CD8-positive, alpha-beta memory T cell (primary cell): ENCODE measurements at regions not wholly inside any gene's neighbourhood (a gene's known extent, or its start where the extent isn't known, plus 50 kb on each side); places are given as distances from the start of the nearest gene placed in this dataset.

ENCODE experiments used
- CTCF ChIA-PET: fragments of 350-600 bp; sonication (Branson Sonifier 250); formaldehyde crosslinking; loops from one replicate; lab custom pipeline; 2021; ENCODE audit warnings: antibody characterized with exemption; lab: Charles Lee
- POLR2A ChIA-PET: fragments of 350-600 bp; sonication (Branson Sonifier 250); formaldehyde crosslinking; loops from one replicate; lab custom pipeline; 2021; ENCODE audit warnings: antibody characterized with exemption; lab: Charles Lee
- DNase-seq, 5 donors: peaks; one replicate each; pipeline versions ENCODE4 v3.0.0 to v3.0.0-alpha.2; 2020 to 2022; ENCODE audit warnings: mixed read lengths in 1 of 5
- H3K27ac ChIP-seq: one replicate; pipeline ENCODE4 v1.7.0; 2013; ENCODE audit warnings: low read depth, mild to moderate bottlenecking, low read length, moderate library complexity
- H3K27me3 ChIP-seq: 2 replicates; pipeline ENCODE4 v1.7.0; 2013; ENCODE audit warnings: low read length, mild to moderate bottlenecking; ENCODE audit not compliant: insufficient read depth, poor library complexity, severe bottlenecking
- H3K36me3 ChIP-seq: 2 replicates; pipeline ENCODE4 v1.7.0; 2013; ENCODE audit warnings: mild to moderate bottlenecking, low read length, moderate library complexity; ENCODE audit not compliant: insufficient read depth
- H3K4me1 ChIP-seq: 2 replicates; pipeline ENCODE4 v1.7.0; 2013; ENCODE audit warnings: mild to moderate bottlenecking, low read length, moderate library complexity; ENCODE audit not compliant: insufficient read depth
- H3K4me3 ChIP-seq: 2 replicates; pipeline ENCODE4 v1.7.0; 2013; ENCODE audit warnings: mild to moderate bottlenecking, low read length
- H3K9me3 ChIP-seq: 2 replicates; pipeline ENCODE4 v1.7.0; 2013; ENCODE audit warnings: mild to moderate bottlenecking, low read length
- H3K27ac Mint-ChIP-seq, 8 donors: one replicate each; pipeline ENCODE4 v1.8.0; 2020 to 2021; ENCODE audit warnings: mixed read lengths in 8 of 8, mild to moderate bottlenecking in 6 of 8, inconsistent platforms in 3 of 8, moderate library complexity in 3 of 8
- H3K27me3 Mint-ChIP-seq, 2 donors: one replicate each; pipeline ENCODE4 v1.8.0; 2020 to 2021; ENCODE audit warnings: mixed read lengths in 2 of 2, mild to moderate bottlenecking in 1 of 2, moderate library complexity in 1 of 2
- H3K36me3 Mint-ChIP-seq, 3 donors: one replicate each; pipeline ENCODE4 v1.8.0; 2020 to 2021; ENCODE audit warnings: mixed read lengths in 3 of 3, inconsistent platforms in 1 of 3, mild to moderate bottlenecking in 1 of 3
- H3K4me1 Mint-ChIP-seq, 3 donors: one replicate each; pipeline ENCODE4 v1.8.0; 2020 to 2021; ENCODE audit warnings: mixed read lengths in 3 of 3, inconsistent platforms in 1 of 3, mild to moderate bottlenecking in 1 of 3
- H3K4me3 Mint-ChIP-seq, 7 donors: one replicate each; pipeline ENCODE4 v1.8.0; 2020 to 2021; ENCODE audit warnings: mixed read lengths in 7 of 7, mild to moderate bottlenecking in 6 of 7, moderate library complexity in 4 of 7, inconsistent platforms in 2 of 7
- H3K9me3 Mint-ChIP-seq, 5 donors: one replicate each; pipeline ENCODE4 v1.8.0; 2020 to 2022; ENCODE audit warnings: mixed read lengths in 5 of 5, mild to moderate bottlenecking in 3 of 5, moderate library complexity in 2 of 5, inconsistent platforms in 1 of 5

DNA sequence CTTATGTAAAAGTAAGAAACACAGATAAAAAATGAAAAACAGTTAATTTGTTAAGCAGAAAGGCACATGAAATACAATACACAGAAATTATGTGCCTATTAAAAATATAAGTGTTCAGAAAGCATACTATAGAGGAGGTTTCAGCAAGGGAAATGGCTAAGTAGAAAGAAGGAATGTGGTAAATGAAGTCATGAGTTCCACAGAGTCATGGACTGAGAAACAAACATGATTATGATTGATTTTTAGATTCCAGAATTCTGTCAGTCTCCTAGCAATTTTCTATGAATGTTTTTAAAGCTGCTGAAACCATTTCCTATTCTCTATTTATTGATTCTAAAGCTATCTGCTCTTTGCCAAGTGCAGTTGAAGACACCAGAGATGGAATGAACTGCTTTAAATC, 1398.4 kb downstream of the ARAP2 start:
- Histone ChIP-seq H3K36me3 (no peaks in the 10 kb centered on the region), H3K9me3 (no peaks in the 10 kb centered on the region), H3K27me3 (no peaks in the 10 kb centered on the region), H3K4me3 (no peak overlapping the region), H3K27ac (no peak overlapping the region), H3K4me1 (no peaks in the 10 kb centered on the region)
- Mint-ChIP-seq H3K36me3 (no peaks in the 10 kb centered on the region), H3K9me3 (peaks cover 0 to 3% (median 0%) of the 10 kb centered on the region in 5 donors), H3K4me3 (no peak overlapping the region), H3K27ac (no peak overlapping the region), H3K4me1 (no peaks in the 10 kb centered on the region), H3K27me3 (no peaks in the 10 kb centered on the region)
- ChIA-PET POLR2A (no interaction called here), CTCF (no interaction called here)
- no peak for DNase-seq

DNA sequence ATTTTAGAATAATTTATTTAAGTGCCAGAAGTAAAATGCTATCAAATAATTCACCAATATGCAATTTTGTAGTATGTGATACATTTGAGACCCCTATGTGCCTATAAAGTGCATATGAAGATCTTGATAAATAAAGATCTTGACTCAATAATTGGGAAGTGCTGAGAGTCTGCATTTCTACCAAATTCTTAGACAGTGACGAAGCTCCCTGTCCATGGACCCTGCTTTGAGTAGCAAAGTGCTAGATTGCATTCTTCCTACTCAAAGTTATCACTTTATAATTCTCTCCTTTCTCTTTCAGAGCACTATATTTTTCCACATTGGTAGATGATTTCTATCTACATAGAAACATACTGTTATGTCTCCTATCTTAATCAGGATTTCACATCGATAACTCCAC, 1393.9 kb downstream of the ARAP2 start:
- Histone ChIP-seq H3K4me1 (no peaks in the 10 kb centered on the region), H3K27ac (no peak overlapping the region), H3K9me3 (no peaks in the 10 kb centered on the region), H3K27me3 (no peaks in the 10 kb centered on the region), H3K36me3 (no peaks in the 10 kb centered on the region), H3K4me3 (no peak overlapping the region)
- ChIA-PET POLR2A (no interaction called here), CTCF (no interaction called here)
- Mint-ChIP-seq H3K27ac (no peak overlapping the region), H3K4me1 (no peaks in the 10 kb centered on the region), H3K36me3 (no peaks in the 10 kb centered on the region), H3K27me3 (no peaks in the 10 kb centered on the region), H3K4me3 (no peak overlapping the region), H3K9me3 (peaks cover 1 to 8% (median 3%) of the 10 kb centered on the region in 5 donors)
- DNase-seq: no peak

DNA sequence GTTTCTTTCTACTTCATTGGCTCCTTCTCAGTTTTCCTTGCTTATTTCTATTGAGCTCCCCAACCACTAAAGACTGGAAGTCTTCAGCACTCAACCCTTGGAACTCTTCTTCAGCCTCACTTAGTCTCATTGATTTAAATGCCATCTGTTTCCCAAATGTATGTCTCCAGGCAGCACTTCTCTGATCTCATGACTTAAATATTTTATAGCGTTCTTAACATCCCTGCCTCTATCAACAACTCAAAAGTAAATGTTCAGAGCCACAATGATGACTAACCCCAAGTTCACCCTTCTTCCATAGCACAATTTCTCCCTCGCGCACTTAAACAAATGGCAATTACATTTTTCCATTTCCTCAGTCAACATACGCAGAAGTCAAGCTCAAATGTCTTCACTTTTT, 1393.3 kb downstream of the ARAP2 start:
- Histone ChIP-seq H3K27ac (no peak overlapping the region), H3K4me1 (no peaks in the 10 kb centered on the region), H3K36me3 (no peaks in the 10 kb centered on the region), H3K9me3 (no peaks in the 10 kb centered on the region), H3K4me3 (no peak overlapping the region), H3K27me3 (no peaks in the 10 kb centered on the region)
- ChIA-PET CTCF (no interaction called here), POLR2A (no interaction called here)
- Mint-ChIP-seq H3K27ac (no peak overlapping the region), H3K4me1 (no peaks in the 10 kb centered on the region), H3K9me3 (peaks cover 1 to 8% (median 3%) of the 10 kb centered on the region in 5 donors), H3K36me3 (no peaks in the 10 kb centered on the region), H3K27me3 (no peaks in the 10 kb centered on the region), H3K4me3 (no peak overlapping the region)
- no peak for DNase-seq

DNA sequence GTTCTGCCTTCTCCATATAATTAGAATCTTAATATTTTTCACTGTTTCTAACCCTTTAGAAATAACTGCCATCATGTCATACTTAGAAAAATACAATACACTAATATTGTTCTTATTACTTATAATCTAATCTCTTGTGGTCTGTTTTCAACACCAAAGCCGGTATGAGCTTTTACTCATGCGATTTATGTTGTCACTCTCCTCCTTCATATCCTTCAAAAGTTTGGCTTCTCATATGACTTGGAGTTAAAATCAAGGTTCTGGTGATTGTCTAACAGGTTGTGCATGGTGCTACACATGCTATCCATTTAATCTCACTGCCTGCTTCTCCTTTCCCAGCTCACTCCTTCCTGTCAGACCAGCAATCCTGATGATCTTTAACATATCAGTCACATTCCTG, 1392.9 kb downstream of the ARAP2 start:
- Histone ChIP-seq H3K27me3 (no peaks in the 10 kb centered on the region), H3K27ac (no peak overlapping the region), H3K4me1 (no peaks in the 10 kb centered on the region), H3K36me3 (no peaks in the 10 kb centered on the region), H3K4me3 (no peak overlapping the region), H3K9me3 (no peaks in the 10 kb centered on the region)
- no peak for DNase-seq
- no peak overlapping the region for H3K4me3 Mint-ChIP-seq
- no peaks in the 10 kb centered on the region for H3K4me1 Mint-ChIP-seq
- peaks cover 2 to 8% (median 3%) of the 10 kb centered on the region in 5 donors for H3K9me3 Mint-ChIP-seq
- H3K27ac Mint-ChIP-seq: no peak overlapping the region
- H3K36me3 Mint-ChIP-seq: no peaks in the 10 kb centered on the region
- ChIA-PET CTCF (no interaction called here), POLR2A (no interaction called here)
- H3K27me3 Mint-ChIP-seq: no peaks in the 10 kb centered on the region

DNA sequence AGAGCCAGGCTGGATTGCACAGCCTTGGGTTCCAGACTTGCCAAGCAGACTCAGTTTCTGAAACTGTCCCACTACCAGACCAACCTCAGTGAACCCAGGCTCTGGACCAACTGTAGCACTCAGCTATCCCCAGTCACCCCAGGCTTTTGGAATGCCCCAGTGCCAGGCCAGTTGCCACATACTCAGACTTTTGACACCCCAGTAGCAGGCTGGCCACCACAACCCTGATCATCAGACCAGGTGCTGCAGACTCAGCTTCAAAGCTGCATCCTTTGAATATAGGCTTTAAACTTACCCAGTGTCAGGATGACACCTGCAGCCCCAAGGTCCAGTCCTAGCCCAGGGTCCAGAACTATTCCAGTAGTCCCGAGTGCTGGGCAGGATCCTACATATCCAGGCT, 1389.9 kb downstream of the ARAP2 start:
- Histone ChIP-seq H3K27me3 (no peaks in the 10 kb centered on the region), H3K4me3 (no peak overlapping the region), H3K9me3 (no peaks in the 10 kb centered on the region), H3K27ac (no peak overlapping the region), H3K4me1 (no peaks in the 10 kb centered on the region), H3K36me3 (no peaks in the 10 kb centered on the region)
- Mint-ChIP-seq H3K27ac (no peak overlapping the region), H3K9me3 (peaks cover 2 to 13% (median 5%) of the 10 kb centered on the region in 5 donors), H3K4me3 (no peak overlapping the region), H3K4me1 (no peaks in the 10 kb centered on the region), H3K36me3 (no peaks in the 10 kb centered on the region), H3K27me3 (no peaks in the 10 kb centered on the region)
- DNase-seq: no peak
- POLR2A ChIA-PET: no interaction called here
- CTCF ChIA-PET: no interaction called here

DNA sequence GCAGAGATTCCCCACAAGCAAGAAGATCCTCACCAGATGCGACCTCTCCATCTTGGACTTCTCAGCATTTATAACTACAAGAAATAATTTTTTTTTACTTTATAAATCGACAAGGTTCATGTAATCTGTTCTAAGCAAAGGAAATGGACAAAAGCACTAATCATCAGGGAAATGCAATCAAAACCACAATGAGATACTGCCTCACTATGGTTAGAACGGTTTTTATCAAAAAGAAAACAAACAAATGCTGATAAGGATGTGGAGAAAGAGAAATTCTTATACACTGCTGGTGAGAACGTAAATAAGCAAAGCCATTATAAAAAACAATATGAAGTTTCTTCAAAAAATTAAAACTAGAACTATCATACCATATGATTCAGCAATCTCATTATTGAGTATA, 1382.6 kb downstream of the ARAP2 start:
- Mint-ChIP-seq H3K4me1 (no peaks in the 10 kb centered on the region), H3K27ac (no peak overlapping the region), H3K4me3 (no peak overlapping the region), H3K9me3 (peaks cover 3 to 9% (median 3%) of the 10 kb centered on the region in 5 donors), H3K36me3 (no peaks in the 10 kb centered on the region), H3K27me3 (no peaks in the 10 kb centered on the region)
- H3K4me3 ChIP-seq: no peak overlapping the region
- CTCF ChIA-PET: no interaction called here
- H3K27ac ChIP-seq: no peak overlapping the region
- DNase-seq: no peak
- no peaks in the 10 kb centered on the region for H3K27me3 ChIP-seq
- no peaks in the 10 kb centered on the region for H3K36me3 ChIP-seq
- POLR2A ChIA-PET: no interaction called here
- no peaks in the 10 kb centered on the region for H3K9me3 ChIP-seq
- H3K4me1 ChIP-seq: no peaks in the 10 kb centered on the region

DNA sequence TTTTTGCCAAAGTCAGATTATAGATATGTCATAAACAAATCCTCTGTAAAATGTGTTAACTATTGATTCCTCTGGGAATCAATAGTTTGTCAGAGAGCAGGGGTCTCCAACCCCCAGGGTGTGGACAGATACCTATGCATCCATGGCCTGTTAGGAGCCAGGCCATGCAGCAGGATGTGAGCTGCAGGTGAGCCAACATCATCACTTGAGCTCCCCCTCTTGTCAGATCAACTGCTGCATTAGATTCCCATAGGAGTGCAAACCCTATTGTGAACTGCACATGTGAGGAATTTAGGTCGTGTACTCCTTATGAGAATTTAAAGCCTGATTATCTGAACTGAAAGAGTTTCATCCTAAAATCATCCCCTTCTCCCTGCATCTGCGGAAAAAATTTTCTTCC, 1365.4 kb downstream of the ARAP2 start:
- no peaks in the 10 kb centered on the region for H3K27me3 Mint-ChIP-seq
- CTCF ChIA-PET: no interaction called here

DNA sequence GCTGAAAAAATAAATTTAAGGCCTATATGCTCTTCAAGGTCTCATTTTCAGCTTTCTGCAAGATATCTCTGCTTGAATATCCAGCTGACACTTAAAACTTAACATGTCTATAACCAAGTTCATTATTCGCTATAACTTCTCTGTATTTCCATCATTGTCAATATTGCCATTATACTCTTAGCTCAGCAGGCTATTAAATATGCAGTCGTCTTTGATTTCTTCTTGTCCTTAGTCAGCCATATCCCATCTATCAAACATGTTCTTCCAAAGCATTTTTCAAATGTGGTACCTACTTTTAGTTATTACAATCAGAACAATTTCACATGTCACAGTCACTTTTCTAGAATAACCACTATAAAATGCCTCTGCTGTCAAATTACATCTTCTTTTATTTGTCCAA, 1364.1 kb downstream of the ARAP2 start:
- H3K36me3 Mint-ChIP-seq: no peaks in the 10 kb centered on the region
- H3K27ac ChIP-seq: no peak overlapping the region
- H3K36me3 ChIP-seq: no peaks in the 10 kb centered on the region
- peaks cover 2 to 14% (median 3%) of the 10 kb centered on the region in 5 donors for H3K9me3 Mint-ChIP-seq
- H3K4me1 ChIP-seq: no peaks in the 10 kb centered on the region
- no peak overlapping the region for H3K4me3 Mint-ChIP-seq
- H3K27me3 Mint-ChIP-seq: no peaks in the 10 kb centered on the region
- H3K4me1 Mint-ChIP-seq: no peaks in the 10 kb centered on the region
- H3K4me3 ChIP-seq: no peak overlapping the region
- H3K27ac Mint-ChIP-seq: no peak overlapping the region
- no peaks in the 10 kb centered on the region for H3K27me3 ChIP-seq
- ChIA-PET CTCF (no interaction called here), POLR2A (no interaction called here)
- no peaks in the 10 kb centered on the region for H3K9me3 ChIP-seq
- DNase-seq: no peak

More for the DNA sequence above, 1365.4 kb downstream of the ARAP2 start:
- Histone ChIP-seq H3K9me3 (no peaks in the 10 kb centered on the region), H3K27me3 (no peaks in the 10 kb centered on the region), H3K36me3 (no peaks in the 10 kb centered on the region), H3K4me1 (no peaks in the 10 kb centered on the region), H3K27ac (no peak overlapping the region), H3K4me3 (no peak overlapping the region)
- no peaks in the 10 kb centered on the region for H3K36me3 Mint-ChIP-seq
- H3K4me1 Mint-ChIP-seq: no peaks in the 10 kb centered on the region
- POLR2A ChIA-PET: no interaction called here
- H3K27ac Mint-ChIP-seq: no peak overlapping the region
- no peak overlapping the region for H3K4me3 Mint-ChIP-seq
- DNase-seq: no peak
- H3K9me3 Mint-ChIP-seq: peaks cover 2 to 17% (median 7%) of the 10 kb centered on the region in 5 donors

DNA sequence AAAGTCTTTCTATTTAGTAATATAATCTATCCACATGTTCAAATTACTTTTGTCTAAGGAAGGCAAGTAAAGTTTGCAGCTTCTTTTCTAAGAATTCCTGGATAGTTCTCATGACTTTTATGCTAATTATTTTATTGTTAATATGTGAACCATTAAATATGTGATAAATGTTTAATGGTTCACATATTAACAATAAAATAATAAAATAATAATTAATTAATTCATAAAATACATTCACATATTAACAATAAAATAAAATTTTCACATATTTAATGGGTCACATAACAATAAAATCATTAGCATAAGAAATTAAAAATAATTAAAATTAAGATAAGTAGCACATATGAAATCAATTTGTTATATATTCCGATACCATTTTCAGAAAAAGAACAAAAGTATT, 1352.4 kb downstream of the ARAP2 start:
- no peak for DNase-seq
- no peaks in the 10 kb centered on the region for H3K4me1 Mint-ChIP-seq
- POLR2A ChIA-PET: no interaction called here
- no peak overlapping the region for H3K4me3 Mint-ChIP-seq
- H3K9me3 Mint-ChIP-seq: peaks cover 0 to 8% (median 5%) of the 10 kb centered on the region in 5 donors
- Histone ChIP-seq H3K4me3 (no peak overlapping the region), H3K36me3 (no peaks in the 10 kb centered on the region), H3K4me1 (no peaks in the 10 kb centered on the region), H3K27me3 (no peaks in the 10 kb centered on the region), H3K9me3 (no peaks in the 10 kb centered on the region), H3K27ac (no peak overlapping the region)
- CTCF ChIA-PET: no interaction called here
- no peaks in the 10 kb centered on the region for H3K36me3 Mint-ChIP-seq
- no peaks in the 10 kb centered on the region for H3K27me3 Mint-ChIP-seq
- no peak overlapping the region for H3K27ac Mint-ChIP-seq
